ENCODE measurements at regions not wholly inside any gene's neighbourhood (a gene's known extent, or its start where the extent isn't known, plus 50 kb on each side); places are given as distances from the start of the nearest gene placed in this dataset.

DNA sequence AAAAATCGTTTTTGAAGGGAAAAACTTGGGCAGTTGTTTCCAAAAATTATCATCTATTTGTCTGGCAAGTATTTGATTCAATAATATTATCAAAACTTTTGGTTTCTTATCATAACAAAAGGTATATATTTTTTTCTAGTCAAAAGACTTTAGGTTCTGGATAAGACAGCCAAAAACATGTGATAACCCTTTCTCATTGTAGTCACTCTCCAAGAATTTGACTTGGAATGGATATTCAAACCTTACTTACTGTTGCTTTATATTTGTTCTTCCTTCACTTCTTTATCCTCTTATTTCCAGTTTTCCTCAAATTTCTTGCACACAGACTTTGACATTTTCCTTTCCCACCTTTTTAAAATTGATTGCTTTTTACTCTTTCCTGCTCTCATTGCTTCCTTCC lies 140.9 kb upstream of the FAM3C start:
- Histone ChIP-seq H3K27ac (replicated peaks) (no peak overlapping the region), H3K27me3 (ENCODE audit: insufficient read depth, poor library complexity, severe bottlenecking) (no peaks in the 10 kb centered on the region), H3K4me3 (replicated peaks; ENCODE audit: insufficient read depth, low read length) (no peak overlapping the region)
- DNase-seq (ENCODE audit: low read depth in 1 of 2, low spot score in 1 of 2): no peak
- TF ChIP-seq GABPA (IDR thresholded peaks at IDR 0.05; ENCODE audit: low read depth) (no peak), POLR2AphosphoS5 (IDR thresholded peaks at IDR 0.05; ENCODE audit: low read depth) (no peak), SPI1 (IDR thresholded peaks at IDR 0.05; ENCODE audit: borderline replicate concordance, low read depth) (no peak), REST (IDR thresholded peaks at IDR 0.05; ENCODE audit: insufficient replicate concordance, low read depth) (no peak), CTCF (IDR thresholded peaks at IDR 0.05; ENCODE audit: insufficient read depth, low read length) (no peak)

- no peak for DNase-seq (ENCODE audit: low read depth in 1 of 2, low spot score in 1 of 2)
- TF ChIP-seq GABPA (IDR thresholded peaks at IDR 0.05; ENCODE audit: low read depth): no peak
- TF ChIP-seq REST (IDR thresholded peaks at IDR 0.05; ENCODE audit: insufficient replicate concordance, low read depth): no peak
- no peak for TF ChIP-seq POLR2AphosphoS5 (IDR thresholded peaks at IDR 0.05; ENCODE audit: low read depth)
- TF ChIP-seq CTCF (IDR thresholded peaks at IDR 0.05; ENCODE audit: insufficient read depth, low read length): no peak
- TF ChIP-seq SPI1 (IDR thresholded peaks at IDR 0.05; ENCODE audit: borderline replicate concordance, low read depth): no peak
- no peak overlapping the region for H3K27ac ChIP-seq (replicated peaks)
- H3K4me3 ChIP-seq (replicated peaks; ENCODE audit: insufficient read depth, low read length): no peak overlapping the region
- H3K27me3 ChIP-seq (ENCODE audit: insufficient read depth, poor library complexity, severe bottlenecking): no peaks in the 10 kb centered on the region
Measured at GRCh38 chr7:121531175-121532070, 135.3 kb upstream of the FAM3C start.

- Histone ChIP-seq H3K4me3 (replicated peaks; ENCODE audit: insufficient read depth, low read length) (no peak overlapping the region), H3K27ac (replicated peaks) (no peak overlapping the region), H3K27me3 (ENCODE audit: insufficient read depth, poor library complexity, severe bottlenecking) (no peaks in the 10 kb centered on the region)
- no peak for TF ChIP-seq REST (IDR thresholded peaks at IDR 0.05; ENCODE audit: insufficient replicate concordance, low read depth)
- no peak for TF ChIP-seq CTCF (IDR thresholded peaks at IDR 0.05; ENCODE audit: insufficient read depth, low read length)
- TF ChIP-seq SPI1 (IDR thresholded peaks at IDR 0.05; ENCODE audit: borderline replicate concordance, low read depth): no peak
- TF ChIP-seq GABPA (IDR thresholded peaks at IDR 0.05; ENCODE audit: low read depth): no peak
- TF ChIP-seq POLR2AphosphoS5 (IDR thresholded peaks at IDR 0.05; ENCODE audit: low read depth): no peak
- no peak for DNase-seq (ENCODE audit: low read depth in 1 of 2, low spot score in 1 of 2)
Measured at GRCh38 chr7:121530227-121531174, 134.4 kb upstream of the FAM3C start.
